Stomach (tissue), 4 donors: ENCODE measurements at regions not wholly inside any gene's neighbourhood (a gene's known extent, or its start where the extent isn't known, plus 50 kb on each side); places are given as distances from the start of the nearest gene placed in this dataset.

Experiments
- CTCF ChIP-seq, 7 experiments: fragments of 450-650 bp in 4 of 7; fragments of 200-600 bp in 3 of 7; sonication (generic) in 3 of 7; IDR thresholded peaks; one replicate each; pipeline ENCODE4 v1.5.1; 2016 to 2019; ENCODE audit warnings: antibody characterized with exemption in 7 of 7, control low read depth in 2 of 7, mild to moderate bottlenecking in 1 of 7
- EP300 ChIP-seq: sonication (generic); formaldehyde crosslinking; IDR thresholded peaks from one replicate; pipeline ENCODE4 v1.6.1; 2017; ENCODE audit warnings: antibody characterized with exemption

- no peak for TF ChIP-seq CTCF (IDR thresholded peaks at IDR 0.05)
- TF ChIP-seq EP300: no peak
Measured at GRCh38 chr7:42834676-42835075, 77.2 kb downstream of the C7orf25 start.
